KMS-11 (cell line): ENCODE measurements at regions not wholly inside any gene's neighbourhood (a gene's known extent, or its start where the extent isn't known, plus 50 kb on each side); places are given as distances from the start of the nearest gene placed in this dataset.

Experiments used
- H2AFZ ChIP-seq: fragments of 200-600 bp; sonication (generic); 2 replicates; pipeline ENCODE4 v1.6.1; 2016; ENCODE audit warnings: antibody characterized with exemption, mixed run types, low read depth
- H3K27ac ChIP-seq: fragments of 200-600 bp; sonication (generic); 2 replicates; pipeline ENCODE4 v1.6.1; 2016; ENCODE audit warnings: mild to moderate bottlenecking, mixed run types
- H3K27me3 ChIP-seq: fragments of 200-600 bp; sonication (generic); 2 replicates; pipeline ENCODE4 v1.6.1; 2017; ENCODE audit warnings: mild to moderate bottlenecking, low read depth, mixed run types, moderate library complexity; ENCODE audit not compliant: insufficient read depth
- H3K36me3 ChIP-seq: fragments of 200-600 bp; sonication (generic); 2 replicates; pipeline ENCODE4 v1.6.1; 2017; ENCODE audit warnings: mild to moderate bottlenecking, mixed run types; ENCODE audit not compliant: insufficient read depth
- H3K4me1 ChIP-seq: fragments of 200-600 bp; sonication (generic); 2 replicates; pipeline ENCODE4 v1.6.1; 2016; ENCODE audit warnings: mild to moderate bottlenecking, low read depth, mixed run types; ENCODE audit not compliant: poor library complexity, severe bottlenecking
- H3K4me2 ChIP-seq: fragments of 200-600 bp; sonication (generic); 2 replicates; pipeline ENCODE4 v1.7.0; 2016; ENCODE audit warnings: mild to moderate bottlenecking, mixed run types
- H3K4me3 ChIP-seq: fragments of 200-600 bp; sonication (generic); IDR thresholded peaks from 2 replicates; pipeline ENCODE4 v1.6.1; 2017; ENCODE audit warnings: low read depth, low read length, mixed read lengths; ENCODE audit not compliant: insufficient read depth
- H3K79me2 ChIP-seq: fragments of 200-600 bp; sonication (generic); 2 replicates; pipeline ENCODE4 v1.6.1; 2016; ENCODE audit warnings: low read depth, mixed run types; ENCODE audit not compliant: insufficient read depth
- H3K9ac ChIP-seq: fragments of 200-600 bp; sonication (generic); 2 replicates; pipeline ENCODE4 v1.6.1; 2016; ENCODE audit warnings: mild to moderate bottlenecking, mixed run types
- H4K20me1 ChIP-seq: fragments of 200-600 bp; sonication (generic); 2 replicates; pipeline ENCODE4 v1.6.1; 2016; ENCODE audit warnings: mild to moderate bottlenecking, mixed run types; ENCODE audit not compliant: insufficient read depth
- CTCF ChIP-seq: fragments of 200-600 bp; sonication (generic); conservative IDR thresholded peaks from 2 replicates; pipeline ENCODE4 v1.6.1; 2017; ENCODE audit warnings: low read depth, mild to moderate bottlenecking, antibody characterized with exemption, low read length, moderate library complexity, mixed read lengths

- Histone ChIP-seq H3K27ac (no peak overlapping the region), H3K36me3 (no peaks in the 10 kb centered on the region), H3K27me3 (no peaks in the 10 kb centered on the region), H3K4me1 (no peaks in the 10 kb centered on the region), H4K20me1 (no peaks in the 10 kb centered on the region), H3K9ac (no peak overlapping the region), H3K4me3 (no peak overlapping the region), H3K4me2 (no peak overlapping the region), H2AFZ (no peak overlapping the region), H3K79me2 (no peaks in the 10 kb centered on the region)
- TF ChIP-seq CTCF = no peak
Measured at GRCh38 chr7:80347173-80347572, 164.7 kb downstream of the GNAT3 start.

- H3K79me2 ChIP-seq = no peaks in the 10 kb centered on the region
- no peak overlapping the region for H3K9ac ChIP-seq
- no peak overlapping the region for H3K4me2 ChIP-seq
- no peaks in the 10 kb centered on the region for H3K4me1 ChIP-seq
- no peak overlapping the region for H3K27ac ChIP-seq
- H3K27me3 ChIP-seq = no peaks in the 10 kb centered on the region
- no peaks in the 10 kb centered on the region for H3K36me3 ChIP-seq
- H2AFZ ChIP-seq = no peak overlapping the region
- no peak overlapping the region for H3K4me3 ChIP-seq
- no peak for TF ChIP-seq CTCF
- no peaks in the 10 kb centered on the region for H4K20me1 ChIP-seq
Measured at GRCh38 chr7:80346704-80347103, 165.2 kb downstream of the GNAT3 start.

GRCh38 chr7:80335511-80336231, 176.2 kb downstream of the GNAT3 start:
- Histone ChIP-seq H3K27ac (no peak overlapping the region), H3K27me3 (no peaks in the 10 kb centered on the region), H3K79me2 (no peaks in the 10 kb centered on the region), H3K4me3 (no peak overlapping the region), H4K20me1 (no peaks in the 10 kb centered on the region), H3K4me2 (no peak overlapping the region), H2AFZ (no peak overlapping the region), H3K36me3 (no peaks in the 10 kb centered on the region), H3K4me1 (no peaks in the 10 kb centered on the region), H3K9ac (no peak overlapping the region)
- TF ChIP-seq CTCF = no peak

GRCh38 chr7:80334908-80335307, 177.0 kb downstream of the GNAT3 start:
- H3K27ac ChIP-seq = no peak overlapping the region
- no peak overlapping the region for H3K9ac ChIP-seq
- no peaks in the 10 kb centered on the region for H3K79me2 ChIP-seq
- no peak overlapping the region for H3K4me3 ChIP-seq
- no peak overlapping the region for H3K4me2 ChIP-seq
- H3K4me1 ChIP-seq = no peaks in the 10 kb centered on the region
- H4K20me1 ChIP-seq = no peaks in the 10 kb centered on the region
- H2AFZ ChIP-seq = no peak overlapping the region
- H3K27me3 ChIP-seq = no peaks in the 10 kb centered on the region
- H3K36me3 ChIP-seq = no peaks in the 10 kb centered on the region
- no peak for TF ChIP-seq CTCF
